GM12873 (cell line): ENCODE measurements at regions not wholly inside any gene's neighbourhood (a gene's known extent, or its start where the extent isn't known, plus 50 kb on each side); places are given as distances from the start of the nearest gene placed in this dataset.

ENCODE experiments used
- CTCF ChIP-seq: IDR thresholded peaks from 2 replicates; pipeline ENCODE4 v1.5.1; 2012; ENCODE audit warnings: low read depth, mild to moderate bottlenecking, moderate library complexity, low read length, control low read depth; ENCODE audit not compliant: insufficient read depth; ENCODE audit errors: missing control alignments

DNA sequence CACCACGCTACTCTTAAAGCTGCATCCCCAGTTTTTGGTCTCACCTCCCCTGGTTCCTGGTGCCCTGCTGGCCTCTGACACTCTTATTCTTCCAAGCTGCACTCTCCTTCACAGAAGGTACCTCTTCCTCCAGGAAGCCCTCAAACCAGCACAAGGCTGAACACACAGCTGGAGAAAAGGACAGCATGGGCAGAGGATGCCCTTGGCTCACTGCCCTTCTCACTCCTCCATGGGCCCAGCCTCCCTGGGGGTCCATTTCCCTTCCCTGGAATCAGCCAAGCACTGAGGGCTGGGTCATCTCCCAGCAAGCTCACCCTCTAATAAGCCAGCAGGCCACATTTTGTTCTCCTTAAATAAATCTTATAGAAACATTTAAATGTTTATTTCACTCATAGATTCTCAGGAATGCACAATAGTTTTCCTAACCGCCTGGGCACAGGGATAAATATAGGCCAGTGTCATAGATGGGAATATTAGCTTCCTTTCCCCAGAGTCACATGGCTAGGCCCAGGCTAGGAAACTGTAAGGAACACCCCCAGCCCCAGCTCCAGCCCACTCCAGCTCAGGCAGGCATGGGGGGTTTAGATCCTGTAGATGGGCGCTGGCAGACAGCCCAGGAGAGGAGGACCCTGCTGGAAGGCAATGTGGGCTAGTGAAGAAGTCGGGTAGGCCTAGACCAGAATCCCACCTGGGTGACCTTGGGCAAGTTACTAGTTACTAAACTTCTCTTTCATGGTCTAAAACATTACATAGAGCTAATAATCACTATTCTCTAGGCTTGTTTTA, 51.5 kb downstream of the IRAG1 start:
- TF ChIP-seq CTCF, result no peak

DNA sequence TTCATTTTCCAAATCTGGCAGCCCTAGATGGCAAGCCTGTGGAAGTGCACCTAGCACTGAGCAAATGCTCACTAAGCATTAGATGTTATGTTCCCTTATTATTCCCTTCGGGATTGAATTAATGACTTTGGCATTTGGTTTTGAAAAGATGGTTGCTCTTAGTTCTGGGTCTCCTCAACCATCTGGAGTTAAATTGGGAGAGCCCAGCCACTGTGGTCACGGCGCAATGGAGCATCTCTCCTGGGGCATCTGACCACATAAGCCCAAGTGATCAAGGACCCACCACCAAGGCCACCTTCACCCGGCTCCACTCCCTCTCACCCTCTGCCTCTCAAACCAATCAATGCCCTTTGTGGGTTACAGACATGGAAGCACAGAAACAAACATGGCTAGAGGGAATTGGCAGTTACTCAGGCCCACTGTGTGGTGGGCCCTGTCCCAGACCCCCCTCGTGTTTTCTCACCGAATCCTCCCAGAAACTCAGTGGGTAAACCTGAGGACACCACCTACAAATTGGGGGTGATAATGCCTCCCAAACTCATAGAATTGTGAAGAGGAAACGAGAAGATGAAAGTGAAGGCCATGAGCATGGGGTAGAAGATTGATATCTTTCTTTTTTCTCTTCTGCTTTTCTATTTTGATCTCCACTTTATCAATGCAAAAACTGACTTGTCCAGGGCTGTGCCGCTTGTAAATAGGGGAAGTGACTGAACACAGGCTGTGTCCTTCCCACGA, 52.2 kb downstream of the IRAG1 start:
- no peak for TF ChIP-seq CTCF

- TF ChIP-seq CTCF, result no peak
Measured at GRCh38 chr11:10640308-10640707, 53.2 kb downstream of the IRAG1 start.

DNA sequence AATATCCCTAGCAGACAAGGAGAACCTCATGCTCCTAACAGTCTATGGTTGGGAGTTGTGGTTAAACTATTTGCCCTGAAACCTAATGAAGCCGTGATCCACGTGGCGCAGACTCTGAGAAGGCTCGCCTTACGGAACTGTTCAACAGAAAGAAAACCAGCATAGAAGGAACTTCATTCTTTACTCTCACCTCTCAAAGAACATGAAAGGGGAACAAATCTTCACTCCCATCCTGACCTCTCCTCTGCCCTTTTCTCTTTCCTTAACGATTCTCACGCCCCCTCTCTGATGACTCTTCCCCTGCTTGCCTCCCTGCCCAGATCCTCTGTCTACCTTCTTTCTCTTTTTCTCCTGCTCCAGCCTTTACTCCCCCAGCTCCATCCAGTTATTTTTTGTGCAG, 54.2 kb downstream of the IRAG1 start:
- TF ChIP-seq CTCF, result no peak

GRCh38 chr11:10638316-10638925, 55.1 kb downstream of the IRAG1 start:
- no peak for TF ChIP-seq CTCF

DNA sequence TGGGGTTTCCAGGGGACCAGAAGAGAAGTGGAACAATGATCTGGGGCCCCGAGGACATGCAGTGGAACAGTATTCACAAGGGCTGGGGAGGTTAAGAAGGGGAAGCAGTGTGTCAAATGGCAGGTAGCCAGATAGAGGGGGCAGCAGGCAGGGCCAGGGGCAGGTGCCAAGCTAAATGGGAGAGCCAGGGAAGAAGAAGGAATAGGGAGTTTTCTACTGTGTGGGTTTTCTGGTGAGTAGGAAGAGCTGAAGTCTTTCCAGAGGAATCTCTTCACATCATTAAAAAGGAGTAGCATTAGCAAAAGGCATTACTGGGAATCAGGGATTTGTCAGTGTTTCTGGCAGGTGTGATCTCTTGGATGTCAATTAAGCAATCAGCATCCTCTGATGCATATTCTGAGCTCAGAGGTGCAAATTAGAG, 55.8 kb downstream of the IRAG1 start:
- no peak for TF ChIP-seq CTCF

DNA sequence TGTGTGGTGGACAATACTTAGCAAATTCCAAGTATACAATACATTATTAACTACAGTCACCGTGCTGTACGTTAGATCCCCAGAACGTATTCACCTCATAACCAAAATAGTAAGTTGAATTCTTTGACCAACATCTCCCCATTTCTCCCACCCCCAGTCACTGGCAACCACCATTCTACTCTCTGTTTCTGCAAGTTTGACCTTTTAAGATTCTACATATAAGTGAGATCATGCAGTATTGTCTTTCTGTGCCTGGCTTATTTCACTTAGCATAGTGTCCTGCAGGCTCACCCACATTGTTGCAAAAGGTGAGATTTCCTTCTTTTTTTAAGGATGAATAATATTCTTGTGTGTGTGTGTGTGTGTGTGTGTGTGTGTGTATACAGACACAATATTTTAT, 59.1 kb downstream of the IRAG1 start:
- no peak for TF ChIP-seq CTCF
